ENCODE measurements at regions not wholly inside any gene's neighbourhood (a gene's known extent, or its start where the extent isn't known, plus 50 kb on each side); places are given as distances from the start of the nearest gene placed in this dataset.

GRCh38 chr7:115447495-115447894 is 525.6 kb downstream of the MDFIC start:
- no peak for DNase-seq

GRCh38 chr7:115441033-115441432 is 519.1 kb downstream of the MDFIC start:
- DNase-seq: no peak

GRCh38 chr7:115435178-115435577 is 513.3 kb downstream of the MDFIC start:
- DNase-seq: no peak

GRCh38 chr7:115429918-115430317 is 508.0 kb downstream of the MDFIC start:
- no peak for DNase-seq

GRCh38 chr7:115417662-115418061 is 495.8 kb downstream of the MDFIC start:
- DNase-seq: no peak

- no peak for DNase-seq
Observed at GRCh38 chr7:115410972-115411686, 489.2 kb downstream of the MDFIC start.

GRCh38 chr7:115410434-115410820 is 488.5 kb downstream of the MDFIC start:
- no peak for DNase-seq

GRCh38 chr7:115409682-115410433 is 488.0 kb downstream of the MDFIC start:
- no peak for DNase-seq

- no peak for DNase-seq
Observed at GRCh38 chr7:115406219-115406618, 484.3 kb downstream of the MDFIC start.

GRCh38 chr7:115387137-115387536 is 465.2 kb downstream of the MDFIC start:
- DNase-seq: no peak

GRCh38 chr7:115379321-115379720 is 457.4 kb downstream of the MDFIC start:
- no peak for DNase-seq

GRCh38 chr7:115368998-115369397 is 447.1 kb downstream of the MDFIC start:
- DNase-seq: no peak

- DNase-seq: no peak
Observed at GRCh38 chr7:115363916-115364315, 442.0 kb downstream of the MDFIC start.

- DNase-seq: no peak
Observed at GRCh38 chr7:115359955-115360354, 438.1 kb downstream of the MDFIC start.

GRCh38 chr7:115359119-115359518 is 437.2 kb downstream of the MDFIC start:
- no peak for DNase-seq

- no peak for DNase-seq
Observed at GRCh38 chr7:115357703-115357999, 435.8 kb downstream of the MDFIC start.

GRCh38 chr7:115356999-115357702 is 435.3 kb downstream of the MDFIC start:
- no peak for DNase-seq

- no peak for DNase-seq
Observed at GRCh38 chr7:115356139-115356746, 434.3 kb downstream of the MDFIC start.

- DNase-seq: no peak
Observed at GRCh38 chr7:115354925-115355324, 433.0 kb downstream of the MDFIC start.

- no peak for DNase-seq
Observed at GRCh38 chr7:115352375-115352774, 430.5 kb downstream of the MDFIC start.

GRCh38 chr7:115350764-115351163 is 428.9 kb downstream of the MDFIC start:
- DNase-seq: no peak

- DNase-seq: no peak
Observed at GRCh38 chr7:115349635-115350034, 427.7 kb downstream of the MDFIC start.

- DNase-seq: no peak
Observed at GRCh38 chr7:115346685-115347084, 424.8 kb downstream of the MDFIC start.

GRCh38 chr7:115340828-115341227 is 418.9 kb downstream of the MDFIC start:
- no peak for DNase-seq
